Heart left ventricle (tissue), 16 donors: ENCODE measurements at regions not wholly inside any gene's neighbourhood (a gene's known extent, or its start where the extent isn't known, plus 50 kb on each side); places are given as distances from the start of the nearest gene placed in this dataset.
"Not testable (repeated sequence)": the region's sequence is repeated elsewhere in the genome, so short reads cannot be mapped to it uniquely, and the experiment has no call there.

Source experiments
- ATAC-seq, 4 donors: fragments of 200-7000 bp; cut with Tn5 transposase; one replicate each; pipeline ENCODE4 v1.9.1; 2020 to 2022; ENCODE audit warnings: moderate library complexity in 4 of 4, mild to moderate bottlenecking in 3 of 4, moderate number of reproducible peaks in 1 of 4
- DNase-seq, 5 donors: peaks; one replicate each; pipeline ENCODE4 v3.0.0-alpha.2; 2020
- H3K27ac ChIP-seq, 12 donors: fragments of 200-600 bp; sonication (generic) in 4 of 12; one replicate each; pipeline versions ENCODE4 v1.5.0 to v1.8.0; 2016 to 2022; ENCODE audit warnings: mild to moderate bottlenecking in 2 of 12
- H3K27me3 ChIP-seq, 9 donors: fragments of 200-600 bp; sonication (generic) in 2 of 9; one replicate each; pipeline versions ENCODE4 v1.5.1 to v1.8.0; 2016 to 2022; ENCODE audit warnings: mild to moderate bottlenecking in 3 of 9
- H3K36me3 ChIP-seq, 9 donors: fragments of 200-600 bp; sonication (generic) in 2 of 9; one replicate each; pipeline versions ENCODE4 v1.5.0 to v1.8.0; 2018 to 2022; ENCODE audit warnings: mild to moderate bottlenecking in 2 of 9
- H3K4me1 ChIP-seq, 12 donors: fragments of 200-600 bp; sonication (generic) in 4 of 12; one replicate each; pipeline versions ENCODE4 v1.5.0 to v1.8.0; 2016 to 2022; ENCODE audit warnings: mild to moderate bottlenecking in 3 of 12
- H3K4me3 ChIP-seq, 12 donors: fragments of 200-600 bp; sonication (generic) in 4 of 12; one replicate each; pipeline versions ENCODE4 v1.5.0 to v1.8.0; 2017 to 2022; ENCODE audit warnings: mild to moderate bottlenecking in 9 of 12, moderate library complexity in 4 of 12
- H3K9me3 ChIP-seq, 12 donors: fragments of 200-600 bp; sonication (generic) in 4 of 12; one replicate each; pipeline versions ENCODE4 v1.5.0 to v1.8.0; 2016 to 2022; ENCODE audit warnings: mild to moderate bottlenecking in 1 of 12
- POLR2A ChIP-seq, 2 donors: fragments of 450-650 bp; IDR thresholded peaks; one replicate each; pipeline ENCODE4 v1.6.1; 2017; ENCODE audit warnings: antibody characterized with exemption in 2 of 2, mild to moderate bottlenecking in 2 of 2, moderate library complexity in 2 of 2
- WGBS, 4 donors: extraction: QIAGEN DNeasy Blood & Tissue Kit in 2 of 4; methylation state at CpG; one replicate each; pipeline versions ENCODE4 v1.1.5 to v1.1.7; 2013 to 2018; 5-methylcytosine and 5-hydroxymethylcytosine counted together
- intact Hi-C, 10 donors: fragments of 100-400 bp; cut with DNase I; formaldehyde crosslinking; loops; one replicate each; pipeline versions ENCODE4 v1.11.1 to v1.14.2; 2022
- TF ChIP-seq, protein P1 (sequence below), 12 donors: fragments of 200-600 bp; sonication (generic) in 4 of 12; IDR thresholded peaks; one replicate each; pipeline versions ENCODE4 v1.5.0 to v1.8.0; 2018 to 2022; ENCODE audit warnings: antibody characterized with exemption in 12 of 12, mild to moderate bottlenecking in 5 of 12
- donor health status: ischemic (EF 13 %, LVEDD 7.1; RV severe dilation, severe dysfunction).
- donor health status: healthy with polysubstance abuse.
- donor health status: DM: no; HTN: yes; CAD: no.
- donor health status: DM: no; HTN: no; CAD: no.
- donor health status: ischemic (EF 25% LVEDD 6.9; RV normal size, moderate dysfunction).
- donor health status: ischemic (EF 25% LVEDD 5.7; RV mildly dilated, moderate dysfunction).
- donor health status: healthy.
- donor health status: DM: yes; HTN: yes; CAD: no.
- donor health status: ischemic (EF 35%, LVEDD 5.7; RV mildly dilated, moderate dysfunction).
- donor health status: nonischemic (EF 11% LVEDD 7.7; RV severe dilation, severe dysfunction).
- donor health status: DM: yes; HTN: yes; CAD: no.
- donor health status: PGD.
- donor health status: ischemic (EF 29% LVEDD 5.4; RV normal size, mild dysfunction).
- donor health status: nonischemic (EF 23%, LVEDD 6.1; RV moderate dilation, normal function).

DNA sequence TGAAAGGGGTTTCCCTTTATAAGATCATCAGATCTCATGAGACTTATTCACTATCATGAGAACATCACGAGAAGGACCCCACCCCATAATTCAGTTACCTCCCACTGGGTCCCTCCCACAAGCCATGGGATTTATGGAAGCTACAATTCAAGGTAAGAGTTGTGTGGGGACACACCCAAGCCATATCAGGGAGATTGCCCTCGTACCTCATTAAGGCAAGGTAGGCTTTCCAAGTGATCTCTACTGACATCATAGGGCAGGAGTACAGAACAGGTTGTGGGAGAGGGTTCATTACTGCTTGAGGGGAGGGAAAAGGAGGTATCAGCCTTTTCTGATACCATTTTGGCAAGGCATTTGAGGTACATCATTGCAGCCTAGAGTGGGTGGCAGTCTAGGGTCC, 524.6 kb downstream of the PRKD1 start:
- no peak for ATAC-seq
- TF ChIP-seq, protein P1, sequence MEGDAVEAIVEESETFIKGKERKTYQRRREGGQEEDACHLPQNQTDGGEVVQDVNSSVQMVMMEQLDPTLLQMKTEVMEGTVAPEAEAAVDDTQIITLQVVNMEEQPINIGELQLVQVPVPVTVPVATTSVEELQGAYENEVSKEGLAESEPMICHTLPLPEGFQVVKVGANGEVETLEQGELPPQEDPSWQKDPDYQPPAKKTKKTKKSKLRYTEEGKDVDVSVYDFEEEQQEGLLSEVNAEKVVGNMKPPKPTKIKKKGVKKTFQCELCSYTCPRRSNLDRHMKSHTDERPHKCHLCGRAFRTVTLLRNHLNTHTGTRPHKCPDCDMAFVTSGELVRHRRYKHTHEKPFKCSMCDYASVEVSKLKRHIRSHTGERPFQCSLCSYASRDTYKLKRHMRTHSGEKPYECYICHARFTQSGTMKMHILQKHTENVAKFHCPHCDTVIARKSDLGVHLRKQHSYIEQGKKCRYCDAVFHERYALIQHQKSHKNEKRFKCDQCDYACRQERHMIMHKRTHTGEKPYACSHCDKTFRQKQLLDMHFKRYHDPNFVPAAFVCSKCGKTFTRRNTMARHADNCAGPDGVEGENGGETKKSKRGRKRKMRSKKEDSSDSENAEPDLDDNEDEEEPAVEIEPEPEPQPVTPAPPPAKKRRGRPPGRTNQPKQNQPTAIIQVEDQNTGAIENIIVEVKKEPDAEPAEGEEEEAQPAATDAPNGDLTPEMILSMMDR (IDR thresholded peaks at IDR 0.05): no peak
- TF ChIP-seq POLR2A (IDR thresholded peaks at IDR 0.05): no peak

DNA sequence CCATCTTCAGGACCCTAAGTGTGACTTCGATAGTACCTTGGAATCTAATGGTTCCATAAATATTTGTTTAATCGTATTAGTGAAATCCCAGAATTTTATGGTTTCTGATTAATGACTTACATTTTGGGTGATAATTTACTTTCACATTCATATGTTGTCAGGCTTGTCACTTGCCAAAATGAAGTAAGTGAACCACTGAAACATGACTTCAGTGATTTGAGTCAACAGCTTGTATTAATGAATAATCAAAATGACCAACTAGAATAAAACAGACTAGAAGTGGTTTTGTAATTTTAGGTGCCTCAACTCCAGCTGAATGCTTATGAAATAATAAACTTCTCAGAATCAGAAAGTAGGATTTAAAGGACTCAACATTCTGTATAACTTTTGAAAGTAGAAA, 517.1 kb downstream of the PRKD1 start:
- TF ChIP-seq, protein P1 (IDR thresholded peaks at IDR 0.05): no peak
- no peak for TF ChIP-seq POLR2A (IDR thresholded peaks at IDR 0.05)

More for the DNA sequence above, 524.6 kb downstream of the PRKD1 start:
- Histone ChIP-seq H3K4me1 (no peaks in the 10 kb centered on the region), H3K27ac (no peak overlapping the region), H3K27me3 (no peaks in the 10 kb centered on the region), H3K4me3 (no peak overlapping the region), H3K36me3 (no peaks in the 10 kb centered on the region), H3K9me3 (peaks cover 0 to 20% (median 12%) of the 10 kb centered on the region in 12 donors)
- 46 to 60% (median 51%) methylated on average over 2 of the region's 2 CpGs for WGBS, 4 donors
- no peak for DNase-seq
- intact Hi-C loops: no loop called here

DNA sequence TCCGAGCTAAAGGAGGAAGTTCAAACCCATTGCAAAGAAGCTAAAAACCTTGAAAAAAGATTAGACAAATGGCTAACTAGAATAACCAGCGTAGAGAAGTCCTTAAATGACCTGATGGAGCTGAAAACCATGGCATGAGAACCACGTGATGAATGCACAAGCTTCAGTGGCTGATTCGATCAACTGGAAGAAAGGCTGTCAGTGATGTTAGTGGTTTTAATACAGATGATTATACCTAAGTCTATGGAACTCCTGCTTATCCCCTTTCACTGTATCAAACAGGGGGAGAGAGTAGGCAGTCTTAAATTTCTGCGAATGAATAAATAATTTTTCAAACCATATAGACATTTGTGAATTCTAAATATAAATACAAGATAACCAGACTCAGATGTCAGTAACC, 512.7 kb downstream of the PRKD1 start:
- H3K36me3 ChIP-seq, H3K9me3 ChIP-seq, DNase-seq, intact Hi-C loops, H3K4me1 ChIP-seq, H3K27me3 ChIP-seq, H3K4me3 ChIP-seq, ATAC-seq, H3K27ac ChIP-seq: not testable (repeated sequence)
- 68 to 75% (median 71%) methylated on average over 5 of the region's 5 CpGs for WGBS, 4 donors

More for the DNA sequence above, 517.1 kb downstream of the PRKD1 start:
- Histone ChIP-seq H3K27me3 (no peaks in the 10 kb centered on the region), H3K9me3 (peaks cover 0 to 30% (median 11%) of the 10 kb centered on the region in 12 donors), H3K27ac (no peak overlapping the region), H3K36me3 (no peaks in the 10 kb centered on the region), H3K4me3 (no peak overlapping the region), H3K4me1 (no peaks in the 10 kb centered on the region)
- intact Hi-C loops: no loop called here
- 79 to 89% (median 87%) methylated on average over 2 of the region's 2 CpGs for WGBS, 4 donors
- DNase-seq (no peak), ATAC-seq (no peak)

DNA sequence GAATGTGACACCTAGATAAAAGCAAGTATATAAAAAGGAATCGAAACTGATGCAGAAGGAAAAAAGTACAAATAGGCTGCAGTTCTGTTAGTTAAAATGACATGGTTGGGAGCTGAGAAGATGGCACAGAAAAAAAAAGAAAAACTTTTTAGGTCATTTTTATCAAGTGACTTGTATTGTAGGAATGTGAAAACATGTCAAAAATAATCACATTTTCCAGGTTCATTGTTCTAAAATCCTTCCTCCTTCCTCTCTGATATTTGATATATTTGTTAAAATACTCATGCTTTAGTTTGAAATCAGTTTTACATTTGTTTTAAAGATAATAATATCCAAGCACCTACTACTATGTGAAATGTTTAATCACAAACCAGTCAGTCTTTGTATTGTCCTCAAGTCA, 507.9 kb downstream of the PRKD1 start:
- intact Hi-C loops: no loop called here
- no peak overlapping the region for H3K4me3 ChIP-seq
- TF ChIP-seq, protein P1 (IDR thresholded peaks at IDR 0.05): no peak
- no peak for TF ChIP-seq POLR2A (IDR thresholded peaks at IDR 0.05)
- DNase-seq: no peak
- H3K36me3 ChIP-seq: no peaks in the 10 kb centered on the region
- WGBS, 4 donors: 64 to 73% (median 68%) methylated on average over 1 of the region's 1 CpG
- H3K4me1 ChIP-seq: no peaks in the 10 kb centered on the region
- no peaks in the 10 kb centered on the region for H3K9me3 ChIP-seq
- ATAC-seq: no peak
- H3K27me3 ChIP-seq: peaks cover 0 to 2% (median 0%) of the 10 kb centered on the region in 9 donors
- no peak overlapping the region for H3K27ac ChIP-seq

DNA sequence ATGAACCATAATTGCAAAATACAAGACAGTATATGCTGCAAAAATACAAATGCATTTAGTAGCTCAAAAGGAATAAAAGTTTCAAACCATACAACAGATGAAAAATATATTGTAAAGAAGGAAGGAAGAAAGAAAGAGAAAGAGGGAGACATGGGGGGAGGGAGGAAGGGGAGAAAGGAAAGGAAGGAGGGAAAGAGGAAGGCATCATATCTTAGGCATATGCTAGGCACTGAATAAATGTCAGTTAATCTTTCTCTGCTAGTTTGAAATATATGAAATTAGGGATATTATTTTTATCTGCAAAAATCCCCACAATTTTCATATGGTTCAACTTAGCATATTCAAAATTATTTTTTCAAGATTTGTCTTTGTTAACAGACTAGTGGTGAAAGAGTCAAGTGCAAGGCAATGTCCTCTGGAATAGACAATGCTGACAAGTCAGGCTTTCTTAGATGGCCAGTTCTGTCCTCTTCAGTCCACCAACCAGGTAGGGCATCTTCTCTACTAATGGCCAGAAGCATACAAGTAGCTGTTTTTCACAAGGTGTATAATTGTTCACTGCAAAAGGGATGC, 506.4 kb downstream of the PRKD1 start:
- ATAC-seq (no peak), DNase-seq (no peak)
- Histone ChIP-seq H3K27ac (no peak overlapping the region), H3K36me3 (no peaks in the 10 kb centered on the region), H3K4me1 (no peaks in the 10 kb centered on the region), H3K4me3 (no peak overlapping the region), H3K9me3 (no peaks in the 10 kb centered on the region), H3K27me3 (peaks cover 0 to 2% (median 0%) of the 10 kb centered on the region in 9 donors)
- no peak for TF ChIP-seq POLR2A (IDR thresholded peaks at IDR 0.05)
- TF ChIP-seq, protein P1 (IDR thresholded peaks at IDR 0.05): no peak
- intact Hi-C loops: no loop called here
